ENCODE measurements at regions not wholly inside any gene's neighbourhood (a gene's known extent, or its start where the extent isn't known, plus 50 kb on each side); places are given as distances from the start of the nearest gene placed in this dataset.
"Not testable (repeated sequence)": the region's sequence is repeated elsewhere in the genome, so short reads cannot be mapped to it uniquely, and the experiment has no call there.

- no peaks in the 10 kb centered on the region for H3K36me3 ChIP-seq
- H3K9me3 ChIP-seq (ENCODE audit: low read depth): no peaks in the 10 kb centered on the region
- no peaks in the 10 kb centered on the region for H3K27me3 ChIP-seq
- DNase-seq (ENCODE audit: low read depth in 1 of 2, low spot score in 1 of 2): no peak
- TF ChIP-seq CTCF (IDR thresholded peaks at IDR 0.05; ENCODE audit: low read depth, low read length): no peak
- H3K27ac ChIP-seq: no peak overlapping the region
- H3K4me3 ChIP-seq: no peak overlapping the region
- no peaks in the 10 kb centered on the region for H3K4me1 ChIP-seq (ENCODE audit: low read depth)
Measured at GRCh38 chr6:119838043-119838442, 488.5 kb upstream of the MAN1A1 start.

GRCh38 chr6:119834418-119834817 lies 484.9 kb upstream of the MAN1A1 start:
- no peak for DNase-seq (ENCODE audit: low read depth in 1 of 2, low spot score in 1 of 2)
- H3K36me3 ChIP-seq: no peaks in the 10 kb centered on the region
- no peak overlapping the region for H3K4me3 ChIP-seq
- TF ChIP-seq CTCF (IDR thresholded peaks at IDR 0.05; ENCODE audit: low read depth, low read length): no peak
- H3K27ac ChIP-seq: no peak overlapping the region
- no peaks in the 10 kb centered on the region for H3K27me3 ChIP-seq
- no peaks in the 10 kb centered on the region for H3K4me1 ChIP-seq (ENCODE audit: low read depth)
- H3K9me3 ChIP-seq (ENCODE audit: low read depth): no peaks in the 10 kb centered on the region

- H3K4me1 ChIP-seq (ENCODE audit: low read depth): no peaks in the 10 kb centered on the region
- no peak overlapping the region for H3K4me3 ChIP-seq
- no peak for TF ChIP-seq CTCF (IDR thresholded peaks at IDR 0.05; ENCODE audit: low read depth, low read length)
- H3K36me3 ChIP-seq: no peaks in the 10 kb centered on the region
- H3K9me3 ChIP-seq (ENCODE audit: low read depth): no peaks in the 10 kb centered on the region
- H3K27me3 ChIP-seq: no peaks in the 10 kb centered on the region
- no peak for DNase-seq (ENCODE audit: low read depth in 1 of 2, low spot score in 1 of 2)
- H3K27ac ChIP-seq: no peak overlapping the region
Measured at GRCh38 chr6:119832411-119832810, 482.9 kb upstream of the MAN1A1 start.

- no peak overlapping the region for H3K27ac ChIP-seq
Measured at GRCh38 chr6:119830494-119831295, 481.1 kb upstream of the MAN1A1 start.

DNA sequence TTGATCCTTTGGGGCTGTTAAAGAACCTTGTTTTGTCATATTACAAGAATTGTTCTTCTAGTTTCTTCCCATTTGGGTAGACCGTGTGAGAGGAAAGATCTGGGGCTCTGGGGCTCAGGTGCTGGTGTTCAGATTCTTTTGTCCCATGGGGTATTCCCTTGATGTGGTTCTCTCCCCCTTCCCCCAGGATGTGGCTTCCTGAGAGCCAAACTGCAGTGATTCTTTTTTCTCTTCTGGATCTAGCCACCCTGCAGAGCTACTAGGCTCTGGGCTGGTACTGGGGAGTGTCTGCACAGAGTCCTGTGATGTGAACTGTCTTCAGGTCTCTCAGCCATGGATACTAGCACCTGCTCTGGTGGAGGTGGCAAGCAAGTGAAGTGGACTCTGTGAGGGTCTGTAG lies 480.5 kb upstream of the MAN1A1 start:
- Histone ChIP-seq H3K4me1 (ENCODE audit: low read depth) (no peaks in the 10 kb centered on the region), H3K27me3 (no peaks in the 10 kb centered on the region), H3K4me3 (no peak overlapping the region), H3K9me3 (ENCODE audit: low read depth) (no peaks in the 10 kb centered on the region), H3K27ac (no peak overlapping the region), H3K36me3 (no peaks in the 10 kb centered on the region)
- no peak for DNase-seq (ENCODE audit: low read depth in 1 of 2, low spot score in 1 of 2)
- no peak for TF ChIP-seq CTCF (IDR thresholded peaks at IDR 0.05; ENCODE audit: low read depth, low read length)

More at GRCh38 chr6:119830494-119831295, 481.1 kb upstream of the MAN1A1 start:
- Histone ChIP-seq H3K36me3 (no peaks in the 10 kb centered on the region), H3K4me3 (no peak overlapping the region), H3K4me1 (ENCODE audit: low read depth) (no peaks in the 10 kb centered on the region), H3K9me3 (ENCODE audit: low read depth) (no peaks in the 10 kb centered on the region), H3K27me3 (no peaks in the 10 kb centered on the region)
- DNase-seq (ENCODE audit: low read depth in 1 of 2, low spot score in 1 of 2): peak in 1 of 2 donors; percentile 2
- no peak for TF ChIP-seq CTCF (IDR thresholded peaks at IDR 0.05; ENCODE audit: low read depth, low read length)

DNA sequence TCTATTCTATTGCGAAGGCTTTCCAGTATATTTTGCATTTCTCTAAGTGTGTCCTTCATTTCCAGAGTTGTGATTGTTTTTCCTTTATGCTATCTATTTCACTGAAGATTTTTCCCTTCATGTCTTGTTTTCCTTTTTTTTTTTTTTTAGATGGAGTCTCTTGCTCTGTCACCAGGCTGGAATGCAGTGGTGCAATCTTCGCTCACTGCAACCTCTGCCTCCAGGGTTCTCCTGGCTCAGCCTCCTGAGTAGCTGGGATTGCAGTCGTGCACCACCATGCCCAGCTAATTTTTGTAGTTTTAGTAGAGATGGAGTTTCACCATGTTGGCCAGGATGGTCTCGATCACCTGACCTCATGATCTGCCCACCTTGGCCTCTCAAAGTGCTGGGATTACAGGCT lies 479.9 kb upstream of the MAN1A1 start:
- H3K27ac ChIP-seq; H3K36me3 ChIP-seq; H3K27me3 ChIP-seq; H3K4me1 ChIP-seq (ENCODE audit: low read depth); H3K4me3 ChIP-seq; H3K9me3 ChIP-seq (ENCODE audit: low read depth): not testable (repeated sequence)
- peak in 1 of 2 donors; percentile 11 for DNase-seq (ENCODE audit: low read depth in 1 of 2, low spot score in 1 of 2)

All from cardiac muscle cell (in vitro differentiated cells and primary cell).